GM18873 (cell line): ENCODE measurements at regions not wholly inside any gene's neighbourhood (a gene's known extent, or its start where the extent isn't known, plus 50 kb on each side); places are given as distances from the start of the nearest gene placed in this dataset.
"Not testable (repeated sequence)": the region's sequence is repeated elsewhere in the genome, so short reads cannot be mapped to it uniquely, and the experiment has no call there.

Source experiments
- ATAC-seq: cut with Tn5 transposase; IDR thresholded peaks from one replicate; pipeline ENCODE4 v1.9.1; 2021; ENCODE audit warnings: mild to moderate bottlenecking, moderate library complexity, moderate number of reproducible peaks; ENCODE audit not compliant: unreplicated experiment, low FRiP score

DNA sequence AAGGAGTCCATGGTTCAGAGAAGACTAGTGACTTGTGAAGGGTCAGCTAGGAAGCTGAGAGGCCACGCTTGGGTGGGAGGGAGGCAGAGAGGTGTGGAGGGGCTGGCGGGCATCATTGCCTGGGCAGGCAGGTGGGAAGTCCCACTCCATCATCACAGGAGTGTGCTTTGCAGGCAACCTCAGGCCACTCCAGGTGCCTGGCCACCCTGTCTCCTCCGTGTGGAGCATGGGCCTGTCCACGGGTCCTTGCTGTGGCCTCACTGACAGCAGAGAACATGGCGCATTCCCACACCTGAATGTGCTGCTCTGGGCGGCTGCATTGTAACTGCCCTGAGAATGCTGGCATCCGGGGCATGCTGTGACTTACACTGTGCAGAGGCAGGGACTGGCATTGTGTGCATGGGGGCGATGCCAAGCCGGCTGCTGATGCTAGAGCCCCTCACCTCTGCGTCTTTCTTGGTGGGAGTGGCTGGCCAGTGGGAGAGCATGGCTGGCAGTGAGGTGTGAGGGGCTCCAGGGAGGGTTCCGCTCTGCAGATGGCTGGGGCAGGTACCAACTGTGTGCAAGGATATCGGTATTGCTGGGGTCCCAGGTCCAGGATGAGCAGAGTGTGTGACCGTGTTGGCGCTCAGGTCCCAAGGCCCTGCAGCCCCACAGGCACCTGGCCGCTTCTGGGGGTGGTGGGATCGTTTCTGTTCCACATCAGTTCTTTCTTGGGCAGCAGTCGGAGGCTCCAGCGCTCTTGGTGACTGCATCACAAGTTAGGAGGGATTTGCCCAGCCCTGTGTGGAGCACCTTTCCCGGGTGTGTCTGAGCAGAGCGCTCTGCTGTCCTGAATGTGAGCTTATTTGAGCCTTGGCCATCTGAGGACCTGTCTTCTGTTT is 94.8 kb downstream of the NPIPB11 start:
- ATAC-seq = no peak

DNA sequence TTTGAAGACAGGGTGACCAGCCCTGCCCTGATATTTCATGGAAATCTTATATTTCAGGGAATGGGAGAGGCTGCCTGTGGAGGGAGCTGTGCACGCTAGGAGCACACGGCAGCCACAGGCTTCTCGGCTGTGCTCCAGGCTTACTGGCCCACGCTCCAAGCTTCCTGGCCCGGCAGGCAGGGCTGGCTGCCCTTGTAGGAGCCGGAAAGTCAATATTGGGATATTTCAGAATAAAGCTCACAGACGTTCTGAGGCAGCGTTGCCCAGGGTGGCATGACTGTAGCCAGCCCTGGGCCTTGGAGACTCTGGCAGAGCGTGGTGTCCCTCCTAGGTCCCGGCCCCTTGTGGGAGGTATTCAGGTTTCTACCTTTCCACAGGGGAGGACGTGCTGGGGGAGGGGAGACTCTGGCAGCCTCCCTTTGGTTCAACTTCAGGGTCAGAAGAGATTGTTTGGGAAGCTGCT is 95.6 kb downstream of the NPIPB11 start:
- ATAC-seq = no peak

DNA sequence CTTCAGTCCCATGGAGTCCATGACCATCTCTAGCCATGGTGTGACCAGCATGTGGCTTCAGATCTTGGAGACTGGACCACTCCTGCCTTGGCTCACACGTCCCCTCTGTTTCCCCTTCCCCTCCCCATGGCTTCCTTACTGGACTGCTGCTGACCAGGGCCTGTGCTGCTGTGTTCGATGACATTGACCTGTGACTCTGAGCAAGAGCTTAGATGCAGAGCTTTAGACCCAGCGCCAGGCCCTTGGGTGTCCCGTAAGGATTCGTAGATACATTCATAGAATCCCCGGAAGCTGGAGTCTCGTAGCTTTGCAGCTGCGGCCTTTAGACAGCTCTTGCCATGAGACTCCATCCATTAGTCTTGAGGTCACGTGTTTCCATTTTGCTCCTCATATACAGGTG is 96.3 kb downstream of the NPIPB11 start:
- ATAC-seq = not testable (repeated sequence)

DNA sequence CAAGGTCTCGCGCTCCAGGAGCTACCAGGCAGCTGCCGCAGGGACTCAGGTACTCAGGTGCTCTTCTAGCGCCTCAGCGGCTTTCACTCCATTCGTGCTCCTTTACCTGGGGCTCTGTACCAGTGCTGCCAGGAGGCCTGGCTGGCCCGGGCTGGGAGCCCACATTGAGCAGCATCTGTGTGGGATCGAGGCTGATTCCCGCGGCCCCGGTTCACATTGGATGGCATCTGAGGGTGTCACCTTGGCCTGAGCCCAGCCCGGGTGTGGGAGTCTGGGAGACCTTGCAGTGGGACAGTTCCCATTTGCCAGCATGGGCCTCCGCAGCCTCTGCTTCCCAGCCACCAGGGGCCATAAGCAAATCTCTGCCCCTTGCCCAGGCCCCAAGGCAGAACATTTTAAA is 96.9 kb downstream of the NPIPB11 start:
- not testable (repeated sequence) for ATAC-seq

DNA sequence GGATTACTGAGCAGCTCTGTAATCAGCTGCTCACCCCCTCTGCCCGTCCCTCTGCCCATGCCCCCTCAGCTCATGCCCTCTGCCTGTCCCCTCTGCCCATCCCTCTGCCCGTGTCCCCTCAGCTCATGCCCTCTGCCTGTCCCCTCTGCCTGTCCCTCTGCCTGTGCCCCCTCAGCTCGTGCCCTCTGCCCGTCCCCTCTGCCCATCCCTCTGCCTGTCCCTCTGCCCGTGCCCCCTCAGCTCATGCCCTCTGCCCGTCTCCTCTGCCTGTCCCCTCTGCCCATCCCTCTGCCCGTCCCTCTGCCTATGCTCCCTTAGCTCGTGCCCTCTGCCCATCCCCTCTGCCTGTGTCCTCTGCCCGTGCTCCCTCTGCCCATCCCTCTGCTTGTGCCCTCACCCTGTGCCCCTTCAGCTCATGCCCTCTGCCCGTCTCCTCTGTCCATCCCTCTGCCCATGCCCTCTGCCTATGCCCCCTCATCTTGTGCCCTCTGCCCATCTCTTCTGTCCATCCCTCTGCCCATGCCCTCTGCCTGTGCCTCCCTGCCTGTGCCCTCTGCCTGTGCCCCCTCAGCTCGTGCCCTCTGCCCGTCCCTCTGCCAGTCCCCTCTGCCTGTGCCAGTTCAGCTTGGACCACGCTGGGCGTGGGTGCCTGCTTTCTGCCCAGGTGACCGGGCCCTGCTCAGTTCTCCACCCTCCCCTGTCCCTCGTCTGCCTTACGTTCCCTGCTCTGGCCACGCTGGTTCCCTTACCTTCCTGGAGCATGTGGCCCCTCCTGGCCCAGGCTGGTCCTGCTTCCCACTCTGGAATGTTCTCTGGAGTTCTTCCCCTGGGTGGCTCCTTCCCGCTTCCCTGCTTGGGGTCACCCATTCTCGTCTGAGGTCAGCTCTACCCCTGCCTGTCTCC is 97.6 kb downstream of the NPIPB11 start:
- ATAC-seq = no peak

DNA sequence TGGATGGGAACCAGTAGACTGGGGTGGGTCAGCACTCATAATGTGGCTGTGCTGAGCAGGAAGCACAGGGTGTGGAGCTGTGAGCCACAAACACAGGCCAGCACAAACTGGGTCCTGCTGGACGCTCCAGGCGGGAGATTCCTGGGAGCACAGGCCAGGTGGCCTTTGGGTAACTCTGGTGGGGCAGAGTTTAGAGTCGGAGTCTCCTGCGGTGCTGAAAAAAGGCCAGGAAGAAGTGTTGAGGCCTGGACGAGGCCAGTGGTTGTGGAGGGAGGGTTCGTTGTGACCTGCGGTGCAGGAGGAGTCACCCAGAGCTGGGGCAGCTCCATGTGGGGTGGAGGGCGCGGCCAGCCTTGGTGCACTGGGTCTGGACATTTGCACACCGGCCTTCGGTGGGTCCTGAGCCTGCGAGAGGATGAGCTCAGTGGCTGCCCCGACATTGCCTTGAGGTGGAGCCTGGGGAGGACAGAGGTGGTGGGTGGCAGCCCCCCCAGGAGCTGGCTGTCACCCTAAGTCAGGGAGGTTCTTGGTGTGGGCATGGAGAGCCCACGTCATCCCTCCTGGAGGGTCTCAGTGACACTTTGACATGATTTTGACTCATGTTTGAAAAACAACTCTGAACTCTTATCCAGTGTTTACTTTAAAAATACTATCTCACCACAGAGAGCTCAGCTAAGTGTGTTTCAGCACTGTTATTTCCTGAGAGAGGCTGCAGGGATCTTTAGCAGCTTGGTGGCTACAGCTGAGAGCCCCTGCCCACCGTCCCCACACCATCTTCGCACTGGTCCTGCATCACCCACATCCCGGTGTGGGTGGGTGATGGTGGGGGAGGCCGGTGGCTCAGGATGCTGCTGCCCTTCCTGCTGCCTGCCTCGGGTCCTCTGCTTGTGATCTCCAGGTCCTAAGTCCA is 98.7 kb downstream of the NPIPB11 start:
- ATAC-seq = no peak

DNA sequence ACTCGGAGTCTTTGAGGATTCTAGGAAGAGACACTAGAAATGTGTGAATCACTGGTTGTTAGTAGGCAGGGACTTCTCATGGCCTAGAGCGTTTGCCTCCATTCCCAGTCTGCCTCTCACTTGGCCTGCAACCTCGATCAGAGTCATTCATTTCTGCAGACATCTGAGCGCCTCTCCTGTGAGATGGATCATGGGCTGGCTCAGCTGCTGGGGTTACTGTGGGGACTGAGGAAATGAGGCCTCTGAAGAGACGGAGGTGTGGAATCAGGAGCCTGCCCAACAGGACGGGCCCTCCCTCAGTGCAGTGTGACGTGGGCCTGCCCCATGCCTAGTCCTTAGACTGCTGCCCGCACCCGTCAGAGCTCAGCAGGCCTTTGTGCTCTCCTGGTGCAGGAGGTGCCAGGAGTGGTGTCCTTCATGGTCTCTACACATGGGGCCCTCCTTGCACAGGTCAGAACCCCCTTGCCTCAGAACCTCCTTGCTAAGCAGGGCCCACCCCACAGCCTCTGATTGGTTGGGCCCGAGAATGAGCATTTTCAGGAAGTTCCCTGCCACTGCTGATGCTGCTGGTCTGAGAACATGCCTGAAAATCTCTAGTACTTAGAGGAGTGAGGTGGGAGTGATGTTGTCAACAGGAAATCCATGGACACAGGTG is 99.4 kb downstream of the NPIPB11 start:
- no peak for ATAC-seq

DNA sequence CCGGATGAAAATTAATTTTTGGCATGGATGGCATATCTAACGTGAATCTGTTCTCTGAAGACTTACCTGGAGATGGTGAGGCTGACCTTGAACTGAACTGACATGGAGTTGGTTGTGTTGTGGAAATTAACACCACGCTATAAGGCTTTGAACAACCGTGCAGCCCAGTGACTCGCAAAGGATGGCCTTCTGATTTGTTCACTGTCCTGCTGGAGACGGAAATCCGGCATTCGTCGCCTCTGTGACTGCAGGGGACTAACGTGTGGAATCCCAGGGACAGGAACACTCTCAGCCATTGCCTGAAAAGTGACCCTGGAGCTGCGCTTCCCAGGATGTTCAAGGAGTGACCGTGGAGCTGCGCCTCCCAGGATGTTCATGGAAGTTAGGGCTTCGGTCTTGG is 100.3 kb downstream of the NPIPB11 start:
- no peak for ATAC-seq

DNA sequence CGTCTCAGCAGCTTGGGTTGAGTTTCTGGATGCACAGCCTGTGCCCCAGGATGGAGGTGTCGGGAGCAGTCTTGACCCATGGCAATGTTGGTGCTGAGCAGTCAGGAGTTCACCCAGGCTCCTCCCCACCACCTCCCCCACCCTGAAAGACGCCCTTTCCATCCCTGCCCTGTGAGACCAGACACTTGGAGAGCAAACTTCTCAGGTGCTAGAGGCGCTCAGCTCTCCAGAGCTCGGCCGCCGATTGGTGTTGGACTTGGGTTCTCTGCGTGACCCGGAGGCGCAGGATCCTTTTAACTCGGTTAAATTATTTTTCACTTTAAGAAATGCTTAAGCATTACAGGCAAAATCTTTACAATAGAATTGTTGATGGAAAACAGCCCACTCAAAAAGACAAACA is 101.5 kb downstream of the NPIPB11 start:
- ATAC-seq = not testable (repeated sequence)

DNA sequence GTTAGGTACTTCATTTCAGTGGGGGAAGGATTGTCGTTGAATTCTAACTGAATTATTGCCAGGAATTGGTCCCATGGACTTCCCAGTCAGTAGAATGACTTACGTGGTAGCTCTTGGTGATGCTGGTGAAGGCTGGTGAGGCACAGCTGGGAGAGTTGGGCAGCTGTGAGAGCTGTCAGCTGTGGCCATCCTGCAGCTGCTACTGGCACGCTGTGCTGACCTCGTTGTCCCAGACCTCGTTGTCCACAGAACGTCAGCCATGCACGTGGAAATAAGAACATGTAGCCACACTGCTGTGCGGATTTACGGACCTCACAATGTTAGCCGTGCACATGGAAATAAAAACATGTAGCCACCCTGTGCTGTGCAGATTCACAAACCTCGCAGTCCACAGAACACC is 102.3 kb downstream of the NPIPB11 start:
- ATAC-seq = no peak

DNA sequence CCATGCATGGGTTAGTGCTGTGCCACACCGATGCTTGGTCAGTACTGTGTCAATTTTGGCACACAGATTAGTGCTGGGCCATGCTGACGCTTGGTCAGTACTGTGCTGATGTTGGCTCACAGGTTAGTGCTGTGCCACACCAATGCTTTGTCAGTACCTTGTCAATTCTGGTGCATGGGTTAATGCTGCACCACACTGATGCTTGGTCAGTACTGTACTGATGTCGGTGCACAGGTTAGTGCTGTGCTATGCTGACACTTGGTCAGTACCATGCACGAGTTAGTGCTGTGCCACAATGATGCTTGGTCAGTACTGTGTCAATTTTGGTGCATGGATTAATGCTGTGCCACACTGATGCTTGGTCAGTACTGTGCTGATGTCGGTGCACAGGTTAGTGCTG is 103.0 kb downstream of the NPIPB11 start:
- ATAC-seq = no peak

DNA sequence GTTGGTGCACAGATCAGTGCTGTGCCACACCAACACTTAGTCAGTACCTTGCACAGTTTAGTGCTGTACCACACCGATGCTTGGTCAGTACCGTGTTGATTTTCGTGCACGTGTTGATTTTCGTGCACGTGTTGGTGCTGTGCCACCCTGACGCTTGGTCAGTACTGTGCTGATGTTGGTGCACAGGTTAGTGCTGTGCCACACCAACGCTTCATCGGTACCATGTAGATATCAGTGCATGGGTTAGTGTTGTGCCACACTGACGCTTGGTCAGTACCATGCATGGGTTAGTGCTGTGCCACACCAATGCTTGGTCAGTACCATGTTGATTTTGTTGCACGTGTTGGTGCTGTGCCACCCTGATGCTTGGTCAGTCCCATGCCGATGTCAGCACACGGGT is 103.5 kb downstream of the NPIPB11 start:
- no peak for ATAC-seq

DNA sequence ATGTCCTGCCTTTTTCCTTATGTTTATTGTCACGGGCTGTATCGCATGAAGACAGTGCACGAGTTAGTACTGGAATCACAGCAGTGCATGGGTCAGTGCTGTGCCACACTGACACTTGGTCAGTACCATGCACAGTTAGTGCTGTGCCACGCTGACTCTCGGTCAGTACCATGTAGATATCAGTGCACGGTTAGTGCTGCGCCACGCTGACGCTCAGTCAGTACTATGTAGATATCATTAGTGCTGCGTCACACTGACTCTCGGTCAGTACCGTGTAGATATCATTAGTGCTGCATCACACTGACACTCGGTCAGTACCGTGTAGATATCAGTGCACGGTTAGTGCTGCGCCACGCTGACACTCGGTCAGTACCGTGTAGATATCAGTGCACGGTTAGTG is 104.1 kb downstream of the NPIPB11 start:
- not testable (repeated sequence) for ATAC-seq

DNA sequence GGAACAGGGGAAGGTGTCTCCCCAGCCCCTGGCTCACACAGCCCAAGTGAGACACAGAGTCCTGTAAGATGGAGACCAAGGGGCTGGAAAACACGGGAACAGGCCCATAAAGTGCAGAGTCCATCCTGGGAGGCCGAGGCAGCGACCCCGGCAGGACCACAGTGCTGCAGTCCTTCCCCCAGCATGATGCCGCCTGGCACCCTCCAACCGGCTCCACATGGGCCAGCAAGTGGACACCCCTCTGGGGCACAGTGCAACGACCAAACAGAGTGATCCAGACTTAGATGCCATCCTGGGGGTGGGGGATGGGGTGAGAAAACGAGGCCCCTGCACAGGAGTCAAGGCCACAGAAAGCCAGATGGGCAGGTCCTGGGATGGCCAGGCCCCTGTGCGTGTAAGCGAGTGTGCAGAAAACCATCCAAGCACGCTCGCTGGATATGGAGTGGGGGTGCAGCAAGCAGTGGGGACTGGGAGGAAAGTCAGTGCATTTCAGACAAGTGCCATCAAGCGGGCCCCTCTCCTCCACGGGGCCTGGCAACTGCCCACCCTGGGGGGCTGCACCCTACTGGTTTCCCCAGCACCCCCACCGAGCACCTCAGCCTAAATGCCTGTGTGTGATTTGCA is 104.7 kb downstream of the NPIPB11 start:
- ATAC-seq = not testable (repeated sequence)

DNA sequence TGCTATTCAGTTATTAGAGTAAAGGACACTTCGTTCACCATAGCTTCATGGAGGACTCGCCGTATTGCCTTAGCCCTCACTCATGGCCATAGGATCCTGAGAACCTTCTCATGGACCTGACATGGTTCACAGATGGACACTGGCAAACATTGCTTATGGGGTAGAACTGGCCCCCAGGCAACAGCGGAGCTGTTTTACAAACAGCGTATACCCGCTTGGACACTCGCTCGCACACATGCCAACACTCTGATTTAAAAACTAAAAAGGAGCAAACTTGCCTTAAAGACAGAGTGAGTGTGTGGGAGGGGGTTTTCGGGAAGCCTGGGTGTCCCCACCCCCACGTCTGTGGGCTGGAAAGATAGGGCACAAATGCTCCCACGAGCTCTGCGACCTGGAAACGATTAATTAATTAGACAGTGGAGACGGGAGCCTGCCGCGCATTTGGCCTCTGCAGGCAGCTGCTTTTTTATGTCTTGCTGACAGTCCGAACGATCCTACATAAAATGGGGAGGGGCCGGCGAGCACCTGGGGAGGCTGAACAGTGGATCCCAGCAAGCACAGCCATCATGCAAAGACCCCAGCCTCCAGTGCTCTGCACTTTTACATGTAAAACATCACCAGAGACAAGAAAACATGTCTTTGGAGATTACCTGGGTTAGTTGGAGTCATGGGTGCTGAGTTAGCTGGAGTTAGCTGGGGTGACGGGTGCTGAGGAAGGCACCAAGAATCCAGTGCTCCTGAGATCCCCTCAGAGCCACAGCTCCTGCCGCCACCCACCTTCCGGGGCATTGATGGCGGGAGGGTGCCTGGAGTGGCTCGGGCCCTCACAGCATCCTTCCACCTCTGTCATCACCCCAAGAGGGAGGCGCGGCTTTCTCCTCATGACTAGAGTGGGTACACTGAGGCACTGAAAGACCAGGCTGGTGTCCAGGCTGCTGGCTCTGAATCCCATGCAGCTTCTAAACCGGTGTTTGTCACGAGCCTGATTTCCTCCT is 105.7 kb downstream of the NPIPB11 start:
- not testable (repeated sequence) for ATAC-seq

DNA sequence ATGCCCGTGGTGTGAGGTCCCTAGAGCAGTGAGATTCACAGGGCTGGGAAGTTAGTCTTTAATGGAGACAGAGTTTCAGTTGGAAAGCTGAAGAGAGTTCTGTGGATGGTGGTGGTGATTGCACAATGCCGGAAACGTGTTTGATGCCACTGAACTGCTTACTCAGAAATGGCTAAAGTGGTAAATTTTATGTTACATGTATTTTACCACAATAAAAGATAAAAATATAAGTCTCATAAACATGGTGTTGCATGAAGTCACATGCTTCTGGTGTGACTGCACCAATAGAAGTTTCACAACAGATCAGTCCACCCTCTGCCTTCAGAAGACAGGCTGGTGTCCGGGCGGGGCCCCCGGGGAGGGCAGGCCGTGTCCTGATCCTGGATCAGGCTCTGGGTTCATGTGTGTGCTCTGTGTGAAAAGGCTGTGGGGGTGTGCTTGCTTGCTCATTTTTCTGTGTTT is 106.5 kb downstream of the NPIPB11 start:
- ATAC-seq = not testable (repeated sequence)

DNA sequence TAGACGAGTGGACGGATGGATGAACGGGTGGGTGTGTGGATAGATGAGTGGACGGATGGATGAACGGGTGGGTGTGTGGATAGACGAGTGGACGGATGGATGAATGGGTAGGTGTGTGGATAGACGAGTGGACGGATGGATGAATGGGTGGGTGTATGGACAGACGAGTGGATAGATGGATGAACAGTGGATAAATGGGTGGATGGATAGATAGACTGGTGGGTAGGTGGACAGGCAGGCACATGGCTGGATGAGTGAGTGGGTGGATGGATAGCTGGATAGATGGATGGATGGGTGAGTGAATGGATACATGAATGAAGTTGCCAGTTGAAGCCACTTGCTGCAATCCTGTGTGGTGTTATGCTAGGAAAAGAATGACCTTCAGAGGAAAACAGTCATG is 107.5 kb downstream of the NPIPB11 start:
- not testable (repeated sequence) for ATAC-seq

DNA sequence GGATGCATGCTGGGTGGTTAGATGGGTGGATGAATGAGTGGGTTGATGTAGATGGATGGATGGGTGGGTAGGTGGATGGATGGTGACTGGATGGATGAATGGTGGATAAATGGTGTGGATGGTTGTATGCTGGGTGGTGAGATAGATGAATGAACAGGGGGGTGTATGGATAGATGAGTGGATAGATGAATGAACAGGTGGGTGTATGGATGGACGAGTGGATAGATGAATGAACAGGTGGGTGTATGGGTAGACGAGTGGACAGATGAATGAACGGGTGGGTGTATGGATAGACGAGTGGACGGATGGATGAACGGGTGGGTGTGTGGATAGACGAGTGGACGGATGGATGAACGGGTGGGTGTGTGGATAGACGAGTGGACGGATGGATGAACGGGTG is 108.2 kb downstream of the NPIPB11 start:
- ATAC-seq = not testable (repeated sequence)
